ENCODE measurements at regions not wholly inside any gene's neighbourhood (a gene's known extent, or its start where the extent isn't known, plus 50 kb on each side); places are given as distances from the start of the nearest gene placed in this dataset.

DNA sequence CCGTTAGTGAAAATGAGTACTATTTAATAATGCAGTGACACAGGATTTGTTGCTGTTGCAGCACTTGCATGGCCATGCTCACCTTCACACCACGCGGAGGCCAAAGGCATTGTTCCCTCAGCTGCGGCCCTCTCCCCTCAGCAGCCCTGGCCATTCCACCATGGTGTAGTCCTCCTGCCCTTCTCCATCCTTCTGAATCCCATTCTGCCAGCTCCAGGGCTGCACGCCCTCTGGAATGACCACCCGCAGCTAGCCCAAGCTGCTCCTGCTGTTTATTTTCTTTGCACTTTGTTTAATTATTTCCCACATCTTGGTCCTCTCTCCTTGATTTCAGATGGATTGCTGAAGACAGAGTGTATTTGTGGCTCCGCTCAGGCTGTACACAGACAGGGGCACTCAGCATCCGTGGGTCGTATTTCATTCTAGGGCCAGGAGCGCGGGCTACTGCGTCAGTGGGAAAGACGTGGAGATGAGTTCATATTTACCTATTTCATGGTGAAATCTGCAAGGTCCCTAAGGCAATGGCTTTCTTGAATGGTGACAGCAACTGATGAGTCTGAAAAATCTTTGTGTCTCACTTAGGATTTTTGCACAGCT is 81.4 kb upstream of the DUSP22 start:
- no peak for DNase-seq

GRCh38 chr6:211871-212497 is 80.3 kb upstream of the DUSP22 start:
- no peak for DNase-seq

DNA sequence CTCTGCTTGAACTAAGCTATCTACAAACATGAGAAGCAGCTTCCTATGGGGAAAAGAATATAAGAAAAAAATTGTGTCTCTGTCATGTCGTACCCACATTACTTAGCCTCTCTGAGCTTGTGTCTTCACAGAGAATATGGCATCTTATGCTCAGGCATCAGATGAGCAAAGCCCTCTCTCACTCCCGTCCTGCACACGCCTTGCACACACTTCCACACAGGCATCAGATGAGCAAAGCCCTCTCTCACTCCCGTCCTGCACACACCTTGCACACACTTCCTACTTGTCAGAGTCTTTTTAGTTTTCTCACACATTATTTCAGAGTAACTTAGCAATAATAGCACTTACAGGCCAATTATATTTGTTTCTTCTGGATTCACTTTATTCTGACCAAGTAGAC is 79.0 kb upstream of the DUSP22 start:
- DNase-seq: no peak

DNA sequence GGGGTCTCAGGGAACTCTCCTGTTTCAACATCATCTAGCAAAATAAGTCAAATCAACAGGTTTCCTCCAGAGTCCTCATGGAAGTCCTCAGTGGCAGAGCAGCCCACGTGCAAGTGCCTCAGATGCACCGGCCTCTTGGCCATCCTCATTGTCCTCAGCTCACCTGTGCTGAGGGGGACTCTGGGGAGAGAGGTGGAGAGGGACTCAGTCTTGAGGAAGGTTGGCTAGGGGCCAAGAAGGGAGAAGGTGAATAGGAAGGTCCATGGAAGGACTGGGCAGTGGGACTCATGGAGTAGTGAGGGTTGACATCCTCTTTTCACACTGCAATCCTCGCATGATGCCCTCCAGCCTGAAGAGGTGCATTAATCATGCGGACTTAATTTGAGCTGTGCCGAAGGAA is 77.9 kb upstream of the DUSP22 start:
- DNase-seq: no peak

DNA sequence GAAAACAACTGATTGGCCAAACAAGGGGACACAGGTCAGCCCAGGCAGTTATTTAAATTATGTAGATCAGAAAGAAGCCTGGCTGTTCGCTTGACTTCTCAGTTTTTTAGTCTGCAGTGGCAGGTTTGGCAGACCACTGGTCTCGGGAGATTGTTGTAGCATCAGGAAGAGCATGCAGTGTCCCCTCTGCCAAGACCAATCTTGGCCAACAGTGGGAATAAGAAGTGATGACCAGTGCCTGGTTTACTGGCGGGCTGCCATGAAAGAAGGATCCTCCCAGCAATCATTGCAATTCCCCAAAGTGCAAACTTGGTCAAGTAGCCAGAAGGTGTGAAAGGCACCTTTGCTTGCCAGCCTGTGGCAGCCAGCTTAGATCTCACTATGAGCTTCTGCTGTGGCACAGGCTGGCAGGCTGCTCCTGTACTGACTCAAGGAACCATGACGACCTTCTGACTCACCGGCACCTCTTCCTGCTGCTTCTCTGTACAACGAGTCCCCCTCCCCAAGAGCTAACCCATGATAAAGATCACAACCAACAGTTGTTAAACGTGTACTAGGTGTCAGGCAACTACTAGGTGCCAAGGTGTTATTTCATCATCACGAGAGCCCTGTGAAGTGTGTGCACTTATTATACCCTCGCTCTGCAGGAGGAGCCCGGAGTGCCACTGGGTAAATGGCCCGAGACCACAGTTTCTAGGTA is 76.8 kb upstream of the DUSP22 start:
- peak; percentile 22 for DNase-seq

DNA sequence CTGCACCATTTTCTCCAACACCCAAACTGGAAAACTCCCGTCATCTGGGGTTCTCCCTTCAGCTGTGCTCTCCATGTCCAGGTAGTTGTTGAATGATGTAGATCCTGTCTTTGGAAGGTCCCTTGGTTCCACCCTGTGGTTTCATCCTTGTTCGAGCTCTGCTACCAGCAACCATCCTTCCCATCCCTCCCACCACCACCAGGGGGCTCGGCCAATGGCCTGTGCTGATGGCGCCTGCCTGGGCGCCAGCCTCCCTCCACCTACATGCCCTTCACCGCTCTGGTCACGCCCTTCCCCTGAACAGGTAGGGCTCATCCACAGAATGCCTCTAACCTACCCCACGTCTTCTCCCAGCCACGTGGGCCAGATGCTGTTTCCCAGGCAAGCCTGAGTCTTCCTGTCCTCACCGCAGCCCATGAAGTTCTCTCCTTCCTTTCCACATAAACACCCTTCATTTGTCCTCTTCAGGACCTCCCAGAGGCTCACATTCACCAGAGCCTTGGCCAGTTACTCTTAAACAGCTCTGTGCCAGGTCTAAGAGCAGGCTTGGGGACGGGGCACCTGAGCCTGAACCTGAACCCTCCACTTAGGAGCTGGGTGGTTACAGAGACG is 75.1 kb upstream of the DUSP22 start:
- no peak for DNase-seq

- no peak for DNase-seq
Observed at GRCh38 chr6:218153-219018, 73.9 kb upstream of the DUSP22 start.

DNA sequence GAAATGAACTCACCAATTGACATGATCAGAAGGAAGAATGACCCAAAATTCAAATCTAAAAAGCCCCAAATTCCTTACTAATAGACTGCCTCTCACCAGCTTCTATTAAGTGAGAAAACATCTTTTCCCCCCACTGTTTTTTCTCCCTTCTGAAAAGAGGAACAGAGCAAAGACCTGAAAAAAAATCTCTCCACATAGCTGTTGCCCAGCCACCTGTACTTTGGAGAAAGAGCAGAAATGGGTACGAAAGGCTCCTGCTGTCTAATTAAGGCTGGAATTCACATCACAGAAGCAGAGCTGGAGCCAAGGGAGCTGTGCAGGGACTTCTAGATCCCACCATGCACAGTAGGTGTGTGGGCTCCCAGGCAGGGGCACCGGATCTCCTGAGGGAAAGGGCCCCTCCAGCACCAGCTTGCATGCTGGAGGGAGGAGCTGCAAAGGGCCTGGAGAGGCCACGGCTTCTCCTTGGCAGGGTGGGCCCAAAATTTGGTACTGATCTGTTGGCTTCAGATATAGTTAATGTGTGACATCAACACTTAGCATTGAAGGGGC is 73.2 kb upstream of the DUSP22 start:
- DNase-seq: no peak

DNA sequence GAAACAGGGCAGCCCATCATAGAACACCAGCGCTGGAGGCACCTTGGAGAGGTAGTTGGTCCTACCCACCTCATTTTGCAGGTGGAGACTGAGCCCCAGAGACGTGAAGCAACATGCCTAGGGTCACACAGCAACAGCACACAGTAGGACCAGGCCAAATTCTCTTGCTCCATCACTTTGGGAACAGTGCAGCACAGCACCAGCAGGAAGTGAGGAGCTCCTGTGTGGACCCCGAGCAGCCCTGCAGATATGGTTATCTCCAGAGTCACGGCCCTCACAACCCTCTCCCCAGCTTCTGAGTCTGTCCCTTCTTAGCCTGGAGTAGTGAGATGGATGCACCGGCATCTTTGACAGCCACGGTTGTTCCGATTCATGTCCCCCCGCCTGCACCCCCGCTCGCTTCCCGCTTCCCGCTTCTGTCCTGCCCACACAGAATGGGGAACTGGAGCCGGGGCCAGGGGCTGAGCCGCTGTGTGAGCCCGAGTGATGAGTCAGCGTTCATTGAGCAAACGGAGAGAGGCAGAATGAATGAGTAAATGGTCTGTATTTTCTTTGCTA is 72.6 kb upstream of the DUSP22 start:
- peak; percentile 67 for DNase-seq

- no peak for DNase-seq
Observed at GRCh38 chr6:220312-220711, 72.0 kb upstream of the DUSP22 start.

- DNase-seq: peak; percentile 75
Observed at GRCh38 chr6:220721-221475, 71.4 kb upstream of the DUSP22 start.

GRCh38 chr6:221531-222349 is 70.5 kb upstream of the DUSP22 start:
- DNase-seq: peak; percentile 34

DNA sequence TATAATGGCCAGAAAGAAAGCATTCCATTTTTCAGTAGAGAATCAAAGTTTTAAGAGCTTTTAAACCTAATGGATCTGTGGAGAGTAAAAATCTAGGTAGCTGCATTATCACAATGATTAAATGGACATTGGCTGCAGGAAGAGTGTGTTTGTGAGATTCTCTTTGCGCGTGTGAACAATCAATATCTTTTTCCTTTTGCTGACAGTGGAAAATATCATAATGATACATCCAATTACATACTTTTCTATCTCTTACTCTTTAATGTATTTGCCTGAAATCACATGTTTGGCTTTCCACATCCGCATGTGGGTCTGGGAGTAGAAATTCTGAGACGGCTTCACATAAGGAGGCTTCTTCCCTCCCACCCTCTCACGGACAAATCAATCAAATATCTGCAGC is 69.8 kb upstream of the DUSP22 start:
- DNase-seq: no peak

- DNase-seq: no peak
Observed at GRCh38 chr6:223136-223535, 69.2 kb upstream of the DUSP22 start.

- DNase-seq: peak; percentile 61
Observed at GRCh38 chr6:223763-224162, 68.5 kb upstream of the DUSP22 start.

- no peak for DNase-seq
Observed at GRCh38 chr6:224350-224749, 67.9 kb upstream of the DUSP22 start.

GRCh38 chr6:225121-225721 is 67.1 kb upstream of the DUSP22 start:
- DNase-seq: no peak

- DNase-seq: no peak
Observed at GRCh38 chr6:225907-226306, 66.4 kb upstream of the DUSP22 start.

DNA sequence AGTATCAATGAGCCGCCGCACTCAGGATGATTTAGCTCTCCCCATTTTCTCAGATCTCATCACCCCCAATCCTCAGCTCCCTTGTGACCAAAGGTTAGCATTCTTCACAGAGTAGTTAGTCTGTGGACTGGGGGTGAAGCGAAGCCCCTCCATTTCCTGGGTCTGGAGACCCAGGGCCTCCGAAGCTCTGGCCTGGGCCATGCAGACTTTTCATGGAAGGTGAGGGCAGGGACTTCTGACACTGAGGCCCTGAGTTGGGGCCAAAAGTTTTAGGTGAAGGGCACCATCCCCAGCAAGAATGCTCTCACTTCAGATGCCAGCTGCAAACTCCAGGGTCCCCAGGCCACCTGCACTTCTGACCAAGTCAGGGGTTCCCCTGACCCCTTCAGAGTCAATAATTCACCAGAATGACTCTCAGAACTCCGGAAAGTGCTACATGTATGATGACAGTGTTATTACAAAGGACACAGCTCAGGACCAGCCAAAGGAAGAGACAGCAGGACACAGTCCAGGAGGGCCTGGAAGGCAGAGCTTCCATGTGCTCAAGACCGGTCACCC is 65.7 kb upstream of the DUSP22 start:
- no peak for DNase-seq
